Karpas-422 (cell line): ENCODE measurements at regions not wholly inside any gene's neighbourhood (a gene's known extent, or its start where the extent isn't known, plus 50 kb on each side); places are given as distances from the start of the nearest gene placed in this dataset.

ENCODE experiments used
- DNase-seq: peaks from one replicate; pipeline ENCODE4 v3.0.0-alpha.2; 2015
- H2AFZ ChIP-seq: fragments of 200-600 bp; sonication (generic); 2 replicates; pipeline ENCODE4 v1.6.1; 2014; ENCODE audit warnings: antibody characterized with exemption, low read length, mixed read lengths
- H3K27ac ChIP-seq: fragments of 200-600 bp; sonication (generic); 2 replicates; pipeline ENCODE4 v1.5.1; 2014; ENCODE audit warnings: mild to moderate bottlenecking, low read length, moderate library complexity
- H3K27me3 ChIP-seq: fragments of 200-600 bp; sonication (generic); 2 replicates; pipeline ENCODE4 v1.6.1; 2014; ENCODE audit warnings: low read length, mixed read lengths
- H3K36me3 ChIP-seq: fragments of 200-600 bp; sonication (generic); 2 replicates; pipeline ENCODE4 v1.6.1; 2014; ENCODE audit warnings: low read length, mixed read lengths; ENCODE audit not compliant: insufficient read depth
- H3K4me1 ChIP-seq: fragments of 200-600 bp; sonication (generic); 2 replicates; pipeline ENCODE4 v1.6.1; 2014; ENCODE audit warnings: mild to moderate bottlenecking, low read length, mixed read lengths
- H3K4me2 ChIP-seq: fragments of 200-600 bp; sonication (generic); 2 replicates; pipeline ENCODE4 v1.6.1; 2014; ENCODE audit warnings: low read length, low read depth, mild to moderate bottlenecking; ENCODE audit not compliant: poor library complexity, severe bottlenecking
- H3K4me3 ChIP-seq: fragments of 200-600 bp; sonication (generic); 2 replicates; pipeline ENCODE4 v1.5.1; 2014; ENCODE audit warnings: mild to moderate bottlenecking, antibody characterized with exemption, low read length, mixed read lengths
- H3K79me2 ChIP-seq: fragments of 200-600 bp; sonication (generic); 2 replicates; pipeline ENCODE4 v1.6.1; 2014; ENCODE audit warnings: mild to moderate bottlenecking, low read length, mixed read lengths
- H3K9ac ChIP-seq: fragments of 200-600 bp; sonication (generic); 2 replicates; pipeline ENCODE4 v1.6.0; 2014; ENCODE audit warnings: low read length
- H3K9me2 ChIP-seq: fragments of 200-600 bp; sonication (generic), shearing (Covaris generic); replicated peaks from 2 replicates; pipeline ENCODE4 v1.6.0; 2014; ENCODE audit warnings: mild to moderate bottlenecking, low read length, moderate library complexity; ENCODE audit not compliant: insufficient read depth
- H3K9me3 ChIP-seq: fragments of 300-700, 200-600 bp; sonication (generic); 2 replicates; pipeline ENCODE4 v1.6.1; 2014; ENCODE audit warnings: low read length, mixed read lengths
- H4K20me1 ChIP-seq: fragments of 200-600 bp; sonication (generic); 2 replicates; pipeline ENCODE4 v1.6.1; 2014; ENCODE audit warnings: mild to moderate bottlenecking, antibody characterized with exemption, low read length, low read depth; ENCODE audit not compliant: insufficient read depth

- Histone ChIP-seq H3K9ac (no peak overlapping the region), H4K20me1 (no peaks in the 10 kb centered on the region), H3K9me3 (no peaks in the 10 kb centered on the region), H3K27ac (no peak overlapping the region), H3K79me2 (no peaks in the 10 kb centered on the region), H3K36me3 (no peaks in the 10 kb centered on the region), H3K27me3 (no peaks in the 10 kb centered on the region), H3K4me3 (no peak overlapping the region), H3K4me2 (no peak overlapping the region), H2AFZ (no peak overlapping the region), H3K9me2 (no peaks in the 10 kb centered on the region), H3K4me1 (no peaks in the 10 kb centered on the region)
- DNase-seq = no peak
Observed at GRCh38 chr3:139173372-139174108, 128.8 kb upstream of the PRR23C start.

GRCh38 chr3:139180489-139180888, 135.8 kb upstream of the PRR23C start:
- no peak overlapping the region for H3K9ac ChIP-seq
- H3K4me3 ChIP-seq = no peak overlapping the region

GRCh38 chr3:139182143-139182542, 137.5 kb upstream of the PRR23C start:
- no peak overlapping the region for H3K4me3 ChIP-seq

More at GRCh38 chr3:139180489-139180888, 135.8 kb upstream of the PRR23C start:
- no peaks in the 10 kb centered on the region for H3K36me3 ChIP-seq
- H3K9me3 ChIP-seq = peaks cover 6% of the 10 kb centered on the region; the same call in 1 of the 2 replicates
- no peak overlapping the region for H2AFZ ChIP-seq
- H3K9me2 ChIP-seq = no peaks in the 10 kb centered on the region
- no peaks in the 10 kb centered on the region for H3K4me1 ChIP-seq
- H3K27ac ChIP-seq = no peak overlapping the region
- no peaks in the 10 kb centered on the region for H3K27me3 ChIP-seq
- no peaks in the 10 kb centered on the region for H3K79me2 ChIP-seq
- no peak for DNase-seq
- H4K20me1 ChIP-seq = no peaks in the 10 kb centered on the region
- H3K4me2 ChIP-seq = no peak overlapping the region

GRCh38 chr3:139182598-139182997, 137.9 kb upstream of the PRR23C start:
- Histone ChIP-seq H3K79me2 (no peaks in the 10 kb centered on the region), H3K36me3 (no peaks in the 10 kb centered on the region), H3K4me2 (no peak overlapping the region), H3K9ac (no peak overlapping the region), H3K4me1 (no peaks in the 10 kb centered on the region), H2AFZ (no peak overlapping the region), H3K9me3 (peaks cover 6% of the 10 kb centered on the region; the same call in 1 of the 2 replicates), H3K9me2 (no peaks in the 10 kb centered on the region), H4K20me1 (no peaks in the 10 kb centered on the region), H3K27me3 (no peaks in the 10 kb centered on the region), H3K27ac (no peak overlapping the region), H3K4me3 (no peak overlapping the region)
- DNase-seq = no peak

More at GRCh38 chr3:139182143-139182542, 137.5 kb upstream of the PRR23C start:
- H3K27me3 ChIP-seq = no peaks in the 10 kb centered on the region
- H3K79me2 ChIP-seq = no peaks in the 10 kb centered on the region
- no peaks in the 10 kb centered on the region for H3K36me3 ChIP-seq
- H3K9me3 ChIP-seq = peaks cover 6% of the 10 kb centered on the region; the same call in 1 of the 2 replicates
- no peak for DNase-seq
- H3K9ac ChIP-seq = no peak overlapping the region
- H3K9me2 ChIP-seq = no peaks in the 10 kb centered on the region
- H3K4me2 ChIP-seq = no peak overlapping the region
- no peaks in the 10 kb centered on the region for H4K20me1 ChIP-seq
- H2AFZ ChIP-seq = no peak overlapping the region
- no peak overlapping the region for H3K27ac ChIP-seq
- H3K4me1 ChIP-seq = no peaks in the 10 kb centered on the region

- H3K4me2 ChIP-seq = no peak overlapping the region
- peaks cover 6% of the 10 kb centered on the region; the same call in 1 of the 2 replicates for H3K9me3 ChIP-seq
- H3K9me2 ChIP-seq = no peaks in the 10 kb centered on the region; the same call in 1 of the 2 replicates
- H3K4me1 ChIP-seq = no peaks in the 10 kb centered on the region
- H3K36me3 ChIP-seq = no peaks in the 10 kb centered on the region
- H3K9ac ChIP-seq = no peak overlapping the region
- no peaks in the 10 kb centered on the region for H3K27me3 ChIP-seq
- no peak overlapping the region for H3K4me3 ChIP-seq
- no peak overlapping the region for H3K27ac ChIP-seq
- no peak overlapping the region for H2AFZ ChIP-seq
- H4K20me1 ChIP-seq = no peaks in the 10 kb centered on the region
- no peaks in the 10 kb centered on the region for H3K79me2 ChIP-seq
- no peak for DNase-seq
Observed at GRCh38 chr3:139185527-139185926, 140.8 kb upstream of the PRR23C start.

GRCh38 chr3:139187154-139187553, 142.5 kb upstream of the PRR23C start:
- no peak for DNase-seq
- Histone ChIP-seq H3K4me1 (no peaks in the 10 kb centered on the region), H3K27me3 (no peaks in the 10 kb centered on the region), H3K9me2 (no peaks in the 10 kb centered on the region; the same call in 1 of the 2 replicates), H3K9me3 (no peaks in the 10 kb centered on the region), H4K20me1 (no peaks in the 10 kb centered on the region), H3K4me3 (no peak overlapping the region), H2AFZ (no peak overlapping the region), H3K36me3 (no peaks in the 10 kb centered on the region), H3K9ac (no peak overlapping the region), H3K27ac (no peak overlapping the region), H3K79me2 (no peaks in the 10 kb centered on the region), H3K4me2 (no peak overlapping the region)

GRCh38 chr3:139187648-139188047, 143.0 kb upstream of the PRR23C start:
- Histone ChIP-seq H3K27me3 (no peaks in the 10 kb centered on the region), H4K20me1 (no peaks in the 10 kb centered on the region), H3K4me3 (no peak overlapping the region), H3K79me2 (no peaks in the 10 kb centered on the region), H3K9me3 (no peaks in the 10 kb centered on the region), H3K36me3 (no peaks in the 10 kb centered on the region), H2AFZ (no peak overlapping the region), H3K9ac (no peak overlapping the region), H3K27ac (no peak overlapping the region), H3K4me1 (no peaks in the 10 kb centered on the region), H3K4me2 (no peak overlapping the region), H3K9me2 (no peaks in the 10 kb centered on the region; the same call in 1 of the 2 replicates)
- DNase-seq = no peak

GRCh38 chr3:139189943-139190342, 145.3 kb upstream of the PRR23C start:
- Histone ChIP-seq H3K27ac (no peak overlapping the region), H3K4me2 (no peak overlapping the region), H2AFZ (no peak overlapping the region), H3K79me2 (no peaks in the 10 kb centered on the region), H3K27me3 (no peaks in the 10 kb centered on the region), H4K20me1 (no peaks in the 10 kb centered on the region), H3K4me3 (no peak overlapping the region), H3K9ac (no peak overlapping the region), H3K9me3 (no peaks in the 10 kb centered on the region), H3K36me3 (no peaks in the 10 kb centered on the region), H3K4me1 (no peaks in the 10 kb centered on the region), H3K9me2 (no peaks in the 10 kb centered on the region; the same call in 1 of the 2 replicates)
- DNase-seq = no peak
